GM21381 (cell line): ENCODE measurements at regions not wholly inside any gene's neighbourhood (a gene's known extent, or its start where the extent isn't known, plus 50 kb on each side); places are given as distances from the start of the nearest gene placed in this dataset.
"Not testable (repeated sequence)": the region's sequence is repeated elsewhere in the genome, so short reads cannot be mapped to it uniquely, and the experiment has no call there.

Experiments used
- ATAC-seq: cut with Tn5 transposase; IDR thresholded peaks from one replicate; pipeline ENCODE4 v1.9.1; 2021; ENCODE audit warnings: mild to moderate bottlenecking, moderate library complexity; ENCODE audit not compliant: unreplicated experiment

DNA sequence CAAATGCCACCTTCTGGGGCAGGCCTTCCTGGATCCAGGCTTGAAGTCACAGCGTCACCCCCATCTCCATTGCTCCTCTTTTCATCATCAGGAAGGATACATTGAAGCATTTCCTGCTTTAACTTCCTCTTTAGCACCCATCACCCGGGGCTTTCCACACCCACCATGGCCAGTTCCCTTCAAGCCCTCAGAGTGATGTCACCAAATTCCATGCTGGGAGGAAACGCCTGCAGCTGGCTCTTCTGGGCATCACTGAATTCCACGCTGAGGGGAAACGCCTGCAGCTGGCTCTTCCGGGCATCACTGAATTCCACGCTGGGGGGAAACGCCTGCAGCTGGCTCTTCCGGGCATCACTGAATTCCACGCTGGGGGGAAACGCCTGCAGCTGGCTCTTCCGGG lies 354.6 kb downstream of the SMOC2 start:
- ATAC-seq = not testable (repeated sequence)

DNA sequence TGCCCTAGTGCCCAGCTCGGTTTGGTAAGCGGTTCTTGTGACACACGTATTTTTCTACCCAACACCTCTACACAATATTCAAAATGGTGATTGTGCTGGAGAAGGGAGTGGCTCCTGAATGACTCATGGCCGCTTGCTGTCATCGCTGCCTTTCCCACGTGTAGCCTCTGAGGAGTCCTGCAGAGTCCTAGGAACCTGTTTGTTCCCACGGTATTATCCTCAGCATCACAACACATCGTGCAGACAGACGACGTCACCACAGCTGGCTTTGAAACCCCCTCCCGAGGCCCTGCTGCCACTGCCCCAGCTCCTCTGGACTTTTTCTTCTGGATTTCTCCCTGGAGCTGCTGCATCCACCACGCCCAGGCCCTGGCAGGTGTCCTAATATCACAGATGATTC lies 353.5 kb downstream of the SMOC2 start:
- ATAC-seq = no peak

DNA sequence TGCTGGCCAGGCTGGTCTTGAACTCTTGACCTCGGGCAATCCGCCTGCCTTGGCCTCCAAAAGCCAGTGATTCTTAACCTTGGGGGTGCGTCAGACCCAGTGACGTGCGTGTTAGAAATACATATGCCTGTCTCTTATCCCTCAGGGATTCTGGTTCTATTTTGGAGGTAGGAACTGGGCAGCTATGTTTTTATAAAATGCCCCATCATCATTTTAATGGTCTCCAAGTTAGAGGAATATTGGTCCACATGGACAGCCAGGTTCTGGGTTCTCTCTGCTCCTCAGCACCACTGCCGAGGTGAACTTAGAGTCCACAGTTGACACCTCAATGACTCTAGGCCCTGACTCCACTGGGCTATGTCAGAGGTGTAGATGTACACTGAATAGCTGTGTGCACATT lies 352.7 kb downstream of the SMOC2 start:
- ATAC-seq = no peak

DNA sequence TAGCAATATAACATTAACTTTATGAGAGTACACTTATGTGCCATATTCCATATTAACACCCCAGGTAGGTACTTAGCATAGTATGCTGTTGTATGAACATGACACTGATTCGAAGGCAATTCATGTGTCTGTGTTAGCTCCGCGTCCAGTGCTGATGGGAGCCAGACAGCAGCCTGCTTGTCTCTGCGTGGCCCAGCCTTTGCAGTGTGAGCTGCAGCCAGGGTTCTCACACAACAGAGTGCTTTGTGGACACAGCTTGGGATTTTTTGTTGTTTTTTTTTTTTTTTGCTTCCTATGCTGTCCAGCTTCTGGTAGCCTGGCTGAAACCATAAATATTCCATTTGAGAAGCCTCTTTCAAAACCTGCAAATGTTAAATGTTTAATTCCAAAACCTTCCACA lies 350.9 kb downstream of the SMOC2 start:
- ATAC-seq = no peak

DNA sequence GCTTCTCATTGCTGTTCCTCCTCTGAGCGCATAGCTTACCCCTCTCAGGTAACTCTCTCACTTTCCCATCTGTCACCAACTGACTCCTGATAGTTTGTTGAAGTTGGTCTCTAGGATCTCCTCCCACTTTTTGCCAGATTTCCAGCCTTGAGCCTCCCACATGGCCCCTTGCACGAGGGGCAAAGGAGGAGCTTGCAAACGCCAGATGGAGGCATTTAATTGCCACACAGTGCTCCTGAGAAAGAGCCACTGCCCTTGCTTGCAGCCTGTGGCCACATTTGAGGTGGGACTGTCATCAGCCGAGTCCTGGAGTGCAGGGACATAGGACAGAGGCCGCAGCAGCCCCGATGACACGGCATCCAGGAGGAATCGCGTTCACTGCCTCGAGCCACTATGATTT lies 348.7 kb downstream of the SMOC2 start:
- ATAC-seq = no peak

DNA sequence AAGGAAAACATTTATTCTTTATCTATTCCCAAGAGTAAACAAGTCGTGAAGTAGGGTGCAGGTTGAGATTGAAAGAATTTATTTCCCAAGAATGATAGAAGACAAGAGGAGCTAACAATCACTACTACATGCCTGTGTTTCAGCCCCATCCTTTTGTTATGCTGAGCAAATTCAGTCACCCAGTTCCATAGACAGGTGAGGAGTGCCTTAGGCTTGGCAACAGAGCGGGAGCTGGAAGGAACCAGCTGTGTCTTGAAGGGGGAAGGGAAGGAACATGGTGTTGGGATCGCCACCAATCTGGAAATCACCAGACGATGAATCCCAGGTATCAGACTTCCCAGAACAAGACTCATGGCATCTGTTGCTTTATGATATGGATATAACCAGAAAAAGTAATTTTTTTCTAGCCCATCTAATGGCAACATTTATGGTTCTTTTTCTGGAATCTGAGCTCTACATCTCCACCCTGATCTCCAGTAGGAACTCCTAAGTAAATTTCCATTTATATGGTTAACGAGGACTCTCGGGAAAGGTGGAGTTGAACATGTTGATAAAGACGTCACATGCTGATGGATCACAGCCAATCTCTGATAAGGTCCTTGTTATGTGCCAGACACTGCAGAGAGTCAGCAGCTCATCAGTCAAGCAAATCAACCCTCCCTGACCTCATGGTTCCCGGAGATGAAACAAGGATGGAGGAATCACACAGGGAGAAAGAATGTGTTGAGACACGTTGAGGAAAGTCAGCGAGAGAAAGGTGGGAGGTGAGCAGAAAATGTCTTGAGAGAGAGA lies 344.9 kb downstream of the SMOC2 start:
- ATAC-seq = no peak

DNA sequence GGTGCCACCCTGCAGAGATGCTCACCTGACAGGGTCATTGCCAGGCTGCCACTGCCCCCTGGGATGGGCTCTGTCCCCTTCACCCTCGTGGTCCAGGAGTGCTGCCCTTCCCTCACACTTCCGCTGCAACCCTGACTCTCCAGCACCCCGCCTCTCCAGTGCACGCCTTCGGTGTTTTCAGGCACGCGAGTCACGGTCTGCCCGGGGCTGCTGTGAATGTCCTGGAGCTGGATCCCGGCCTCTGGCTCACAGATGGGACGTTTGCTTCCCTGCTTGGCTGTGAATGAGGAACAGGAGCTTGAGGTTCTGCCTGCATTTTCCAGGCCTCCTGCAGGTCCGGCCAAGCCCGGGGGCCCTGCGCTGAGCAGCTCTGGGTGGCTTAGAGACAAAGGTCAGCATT lies 343.4 kb downstream of the SMOC2 start:
- no peak for ATAC-seq

DNA sequence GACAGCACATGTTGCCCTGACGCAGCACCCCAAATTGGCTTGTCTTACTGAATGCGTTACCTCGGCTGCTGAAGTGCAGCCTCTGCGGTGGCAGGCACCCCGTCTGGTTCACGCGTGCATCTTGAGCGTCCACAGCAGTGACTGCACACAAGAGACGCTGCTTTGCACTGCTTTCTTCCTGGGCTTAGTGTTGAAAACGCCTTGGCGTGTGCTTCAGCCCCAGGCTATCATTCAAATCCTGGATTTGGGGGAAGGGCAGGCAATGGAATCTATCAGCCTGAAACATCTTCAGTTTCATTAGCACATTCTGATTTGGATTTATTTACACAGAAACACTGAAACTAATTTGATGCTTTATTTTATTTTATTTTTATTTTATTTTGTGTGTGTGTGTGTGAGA lies 342.7 kb downstream of the SMOC2 start:
- ATAC-seq = no peak

DNA sequence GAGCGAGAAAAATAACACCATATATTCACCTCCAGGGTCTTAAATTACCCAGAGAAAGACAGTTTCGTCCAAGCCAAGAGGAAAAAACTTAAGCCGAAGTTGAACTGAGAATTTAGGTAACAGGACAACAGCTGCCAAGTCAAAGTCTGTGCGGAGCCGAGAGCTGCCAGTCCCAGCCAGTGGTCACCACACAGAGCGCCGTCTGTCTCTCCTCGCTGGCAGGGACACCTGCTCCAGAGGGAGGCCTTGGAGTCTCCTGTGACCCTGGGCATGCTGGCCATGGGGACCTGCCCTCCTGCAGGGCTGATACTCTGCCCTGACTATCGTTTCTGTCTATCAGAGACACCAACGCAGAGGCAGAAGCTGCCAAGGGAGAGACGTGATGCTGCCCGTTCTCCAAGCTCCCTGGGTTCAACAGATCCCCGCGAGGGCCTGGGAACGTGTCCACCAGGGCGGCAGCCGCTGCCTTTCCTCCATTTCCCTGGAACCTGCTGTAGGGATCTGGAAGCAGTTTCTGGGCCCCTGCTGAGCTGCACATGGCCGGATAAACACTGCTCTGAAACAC lies 341.3 kb downstream of the SMOC2 start:
- no peak for ATAC-seq

DNA sequence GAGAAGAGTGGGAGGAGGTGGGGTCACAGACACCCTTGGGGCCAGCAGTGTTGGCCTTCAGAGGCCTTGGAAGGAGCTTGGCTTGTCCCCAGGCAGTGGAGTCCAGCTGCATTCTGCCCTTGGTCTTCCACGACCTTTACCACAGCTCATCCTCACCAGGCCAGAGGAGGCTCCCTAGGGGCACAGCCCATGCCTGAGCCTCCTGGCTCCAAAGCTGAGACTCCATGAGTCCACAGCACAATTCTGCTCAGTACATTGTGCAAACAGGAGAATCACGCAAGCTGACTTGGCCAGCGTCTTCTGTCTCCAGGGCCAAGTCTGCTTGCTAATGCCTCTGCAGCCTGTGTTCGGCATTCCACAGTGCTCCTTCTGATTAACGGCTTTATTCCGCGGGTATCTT lies 337.2 kb downstream of the SMOC2 start:
- no peak for ATAC-seq

DNA sequence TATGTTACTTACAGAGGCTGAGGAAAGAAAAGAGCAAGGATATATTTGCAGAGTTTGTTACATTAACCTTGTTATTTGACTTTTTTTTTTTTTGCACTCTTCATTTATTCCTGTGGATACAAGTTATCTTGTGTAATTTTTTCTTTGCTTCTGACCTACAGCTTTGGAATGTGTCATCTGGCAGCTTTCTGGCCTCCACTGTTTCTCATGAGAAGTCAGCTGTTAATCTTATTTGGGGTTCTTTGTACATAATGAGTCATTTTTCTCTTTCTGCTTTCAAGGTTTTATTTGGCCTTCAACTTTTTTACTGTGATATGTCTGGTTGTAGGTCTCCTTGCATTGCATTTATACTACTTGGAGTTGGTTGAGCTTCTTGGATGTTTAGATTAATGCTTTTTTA lies 333.4 kb downstream of the SMOC2 start:
- ATAC-seq = no peak

DNA sequence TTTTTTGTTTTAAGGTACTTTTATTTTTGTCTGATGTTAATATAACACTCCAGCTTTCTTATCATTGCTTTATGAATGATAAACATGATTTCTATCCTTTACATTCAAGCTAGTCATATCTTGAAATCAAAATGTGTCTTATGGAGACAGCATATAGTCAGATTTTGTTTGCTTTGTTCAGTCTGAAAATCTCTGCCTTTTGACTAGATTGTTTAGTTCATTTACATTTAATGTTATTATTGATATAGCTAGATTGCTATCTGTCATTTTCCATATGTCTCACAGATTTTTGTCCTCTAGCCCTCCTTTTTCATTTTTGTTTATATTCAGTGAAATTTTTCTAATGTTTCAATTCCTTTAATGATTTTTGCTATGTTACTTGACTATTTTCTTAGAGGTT lies 332.8 kb downstream of the SMOC2 start:
- ATAC-seq = no peak

DNA sequence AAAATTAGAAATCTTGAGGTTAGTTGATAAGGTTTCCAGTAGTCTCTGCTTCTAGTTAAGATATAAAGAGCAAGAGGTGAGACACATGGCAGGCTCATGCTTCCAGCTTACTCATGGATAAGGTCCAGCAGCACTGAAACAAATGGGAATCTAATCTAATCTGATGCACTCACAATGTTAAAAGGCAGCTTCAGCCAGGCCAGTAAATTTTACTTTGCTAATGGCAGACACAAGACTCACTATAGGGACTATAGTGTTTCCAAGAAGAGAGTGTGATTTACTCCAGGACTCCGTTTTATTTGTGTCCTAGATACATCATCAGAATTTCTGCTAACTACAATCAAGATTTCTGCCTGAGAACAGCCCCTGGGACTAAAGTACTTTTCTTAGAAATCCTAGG lies 324.8 kb downstream of the SMOC2 start:
- no peak for ATAC-seq

DNA sequence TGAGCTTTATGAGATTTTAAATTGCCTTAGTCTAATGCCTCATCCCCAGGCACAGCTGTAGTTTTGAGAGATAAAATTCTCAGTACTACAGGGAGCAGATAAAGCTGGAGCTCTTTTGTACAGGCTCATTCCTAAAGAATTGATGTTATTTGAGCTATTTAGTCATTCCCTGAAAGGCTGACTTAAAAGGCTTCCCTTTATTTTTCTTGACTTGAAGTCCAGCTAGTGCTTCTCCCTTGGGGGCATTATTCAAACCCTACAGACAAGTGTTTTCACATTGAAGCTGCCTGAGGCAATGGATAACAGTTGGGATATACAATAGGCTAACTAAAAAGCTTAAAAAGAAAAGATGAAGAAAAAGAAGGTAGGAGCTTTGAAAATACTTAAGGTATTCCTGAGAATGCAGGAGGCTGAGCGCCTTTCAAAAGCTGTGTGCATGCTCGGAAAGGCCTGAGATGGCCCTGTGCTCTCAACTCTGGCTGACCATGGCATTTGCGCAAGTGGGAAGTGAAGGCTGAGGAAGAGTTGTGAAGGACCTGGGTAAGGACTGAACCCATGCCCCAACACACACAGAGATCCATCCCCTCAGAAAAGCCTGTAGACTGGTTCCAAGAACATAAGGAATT lies 315.1 kb downstream of the SMOC2 start:
- no peak for ATAC-seq

DNA sequence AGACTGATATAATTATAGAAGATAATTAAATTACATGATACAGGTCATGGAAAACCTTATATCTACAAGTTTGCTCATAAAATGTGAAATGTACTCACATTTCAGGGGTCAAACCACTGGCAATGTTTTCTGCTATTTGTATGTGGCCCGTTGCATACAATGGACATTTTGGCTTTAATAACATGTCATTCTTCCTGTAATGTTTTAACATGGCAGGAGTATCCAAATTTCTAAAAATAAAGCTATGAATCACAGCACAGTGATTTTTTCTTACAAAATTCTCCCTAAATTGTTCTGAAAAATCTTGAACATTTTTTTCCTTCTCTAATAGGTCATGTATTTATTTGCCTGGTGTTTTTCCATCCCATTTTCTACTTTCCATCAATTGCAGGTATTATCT lies 305.7 kb downstream of the SMOC2 start:
- ATAC-seq = no peak

DNA sequence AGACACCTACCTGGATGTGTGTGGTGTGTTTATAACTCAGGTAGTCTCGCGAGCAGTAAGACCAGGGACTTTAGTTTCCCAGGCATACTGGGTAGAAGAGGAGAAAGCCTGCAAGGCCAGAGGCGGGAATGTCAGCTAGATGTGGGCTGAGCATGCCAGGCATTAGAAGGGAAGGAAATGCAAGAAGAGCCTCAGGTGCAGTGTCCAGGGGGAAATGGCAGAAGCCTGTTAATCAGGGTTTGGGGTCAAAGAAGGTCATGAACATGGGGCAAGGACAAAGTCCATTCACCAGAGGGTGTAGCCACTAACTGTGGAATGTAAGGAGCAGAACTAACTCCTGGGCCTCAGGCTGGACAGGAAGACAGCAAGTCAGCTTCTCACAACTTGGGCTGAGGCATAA lies 305.0 kb downstream of the SMOC2 start:
- ATAC-seq = no peak

DNA sequence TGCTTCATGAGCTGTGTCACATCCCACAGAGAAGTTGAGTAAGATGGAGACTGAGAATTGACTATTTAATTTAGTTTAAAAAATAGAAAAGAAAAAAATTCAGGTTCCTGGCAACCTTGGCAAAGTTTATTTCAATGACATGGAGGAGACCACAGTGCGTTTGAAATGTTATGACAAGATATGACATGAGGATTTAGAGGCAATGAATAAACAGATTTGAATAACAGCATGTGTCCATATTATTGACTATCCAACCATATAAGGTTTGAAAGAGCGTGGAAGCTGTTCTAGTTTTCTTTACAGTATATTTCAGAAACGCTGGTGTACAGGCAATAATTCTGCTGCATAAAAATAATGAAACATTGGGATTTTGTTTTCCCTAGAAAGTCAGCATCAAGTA lies 303.9 kb downstream of the SMOC2 start:
- ATAC-seq = no peak

DNA sequence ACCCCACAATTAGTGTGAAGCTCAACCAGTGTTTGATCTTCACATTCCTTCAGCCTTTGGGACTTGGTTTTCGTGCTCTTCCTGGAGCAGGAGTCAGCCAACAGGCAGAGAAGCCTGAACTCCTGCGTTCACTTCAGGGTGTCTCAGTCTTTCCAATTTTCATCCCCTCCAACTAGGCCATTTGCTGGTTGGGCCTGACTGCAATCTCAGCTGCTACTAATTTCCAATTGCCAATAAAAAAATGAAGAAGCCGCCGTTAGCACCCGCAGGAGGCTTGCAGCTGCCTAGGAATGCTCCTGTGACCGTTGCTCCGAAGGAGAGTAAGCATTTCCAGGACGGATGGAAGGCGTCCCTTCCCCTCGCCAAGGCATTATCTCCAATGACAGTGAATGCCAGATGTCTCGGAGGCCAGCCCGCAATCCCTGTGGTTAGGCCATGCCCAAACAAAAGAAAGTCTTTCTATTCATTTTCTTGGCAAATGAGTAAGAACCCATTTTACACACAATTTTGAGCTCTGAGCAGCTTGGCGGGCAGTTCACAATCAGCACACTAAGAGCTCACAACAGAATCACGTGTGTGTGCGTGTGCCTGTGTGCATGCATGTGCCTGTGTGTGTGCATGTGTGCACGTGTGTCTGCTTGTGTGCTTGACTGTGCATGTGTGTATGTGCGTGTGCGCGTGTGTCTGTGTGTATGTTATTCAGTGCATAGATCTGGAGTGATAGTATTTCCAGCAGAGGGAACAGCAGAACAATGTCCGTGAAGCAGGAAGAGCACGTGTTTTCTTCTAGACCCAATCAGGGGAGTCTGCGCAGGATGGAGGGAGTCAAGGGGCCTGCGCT lies 301.2 kb downstream of the SMOC2 start:
- ATAC-seq = no peak

DNA sequence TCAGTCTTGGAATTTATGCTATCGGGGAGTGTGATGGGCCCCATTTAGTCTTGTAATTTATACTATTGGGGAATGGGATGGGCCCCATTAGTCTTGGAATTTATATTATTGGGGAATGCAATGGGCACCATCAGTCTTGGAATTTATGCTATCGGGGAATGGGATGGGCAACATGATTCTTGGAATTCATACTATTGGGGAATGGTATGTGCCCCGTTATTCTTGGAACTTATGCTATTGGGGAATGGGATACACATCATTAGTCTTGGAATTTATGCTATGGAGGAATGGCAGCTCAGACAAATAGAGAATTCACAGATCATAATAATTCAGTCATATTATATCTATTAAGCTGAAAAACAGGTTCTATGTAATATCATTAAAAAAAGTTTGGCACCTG lies 300.3 kb downstream of the SMOC2 start:
- no peak for ATAC-seq

DNA sequence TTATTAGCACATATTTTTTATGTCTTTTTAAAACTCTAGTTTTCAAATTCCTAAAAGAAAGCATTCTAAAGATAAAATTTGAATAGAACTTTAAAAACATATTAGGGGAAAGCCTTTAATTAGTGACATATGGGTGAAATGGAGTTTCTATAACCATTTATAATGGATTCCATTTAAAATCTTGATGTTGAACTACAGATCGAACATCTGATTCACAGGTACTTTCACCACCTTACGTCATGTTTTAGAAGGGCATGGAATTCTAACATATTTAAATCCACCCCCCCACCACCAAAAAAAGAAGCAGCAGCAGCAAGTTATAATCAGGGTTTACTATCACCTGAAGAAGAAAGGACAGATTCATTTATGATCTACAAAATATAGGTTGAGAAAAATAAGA lies 298.4 kb downstream of the SMOC2 start:
- no peak for ATAC-seq

DNA sequence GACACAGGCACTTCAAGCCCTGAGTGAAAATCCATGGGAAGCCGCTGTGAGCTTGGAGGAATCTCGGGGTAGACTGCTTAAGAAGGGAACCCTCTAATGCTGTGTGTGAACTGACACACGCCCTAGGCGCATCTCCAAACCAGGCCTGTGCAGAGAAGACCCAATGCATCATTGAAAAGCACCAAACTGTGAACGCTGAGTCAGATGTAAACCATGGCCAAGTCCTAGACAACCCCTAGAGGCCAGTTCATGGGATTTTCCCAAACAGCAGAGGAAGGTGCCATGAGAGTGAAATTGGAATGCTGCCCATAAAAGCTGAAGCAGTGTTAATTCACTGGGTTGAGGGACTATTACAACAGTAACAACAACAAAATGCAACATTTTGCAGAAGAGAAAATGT lies 296.5 kb downstream of the SMOC2 start:
- ATAC-seq = no peak

DNA sequence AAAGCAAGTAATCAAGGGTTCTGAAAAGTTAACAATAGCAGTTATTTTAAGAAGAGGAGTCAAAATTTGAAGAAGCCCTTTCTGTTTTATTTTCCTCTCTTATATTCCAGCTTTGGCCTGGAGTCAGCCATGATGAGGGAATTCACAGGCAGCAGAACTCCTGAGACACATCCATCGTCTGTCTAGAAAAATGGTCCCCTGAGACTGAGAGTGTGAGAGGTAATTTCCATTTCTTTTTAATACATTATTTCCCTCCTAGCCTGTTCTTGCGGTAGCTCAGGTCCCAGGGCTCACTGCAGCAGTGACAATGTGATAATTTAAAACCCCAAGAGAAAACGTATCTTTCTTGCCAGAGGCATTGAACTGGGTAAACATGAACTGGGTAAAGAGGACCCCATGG lies 296.0 kb downstream of the SMOC2 start:
- ATAC-seq = no peak
